PC-9 (cell line): ENCODE measurements at regions not wholly inside any gene's neighbourhood (a gene's known extent, or its start where the extent isn't known, plus 50 kb on each side); places are given as distances from the start of the nearest gene placed in this dataset.

Experiments
- BruUV-seq: library from RNA; stranded (reverse); fragments of 400-500 nt; replicated peaks from 2 replicates; lab custom pipeline; 2021; lab: Mats Ljungman, UMichigan
- CTCF ChIA-PET: fragments of 300-600 bp; sonication (Branson Sonifier 250); formaldehyde crosslinking; loops from one replicate; lab custom pipeline; 2022; ENCODE audit warnings: antibody characterized with exemption; lab: Charles Lee
- POLR2A ChIA-PET: fragments of 300-600 bp; sonication (Branson Sonifier 250); formaldehyde crosslinking; loops from one replicate; lab custom pipeline; 2022; ENCODE audit warnings: antibody characterized with exemption; ENCODE audit not compliant: unreplicated experiment; lab: Charles Lee
- DNase-seq, 2 experiments: peaks; one replicate each; pipeline versions ENCODE4 v3.0.0 to v3.0.0-alpha.2; 2015 to 2022; ENCODE audit warnings: mixed read lengths in 1 of 2
- H2AFZ ChIP-seq: fragments of 200-600 bp; sonication (generic); 2 replicates; pipeline ENCODE4 v1.8.1; 2017; ENCODE audit warnings: antibody characterized with exemption
- H3F3A ChIP-seq: fragments of 200-600 bp; sonication (generic); 2 replicates; pipeline ENCODE4 v1.8.1; 2017; ENCODE audit warnings: antibody characterized with exemption, mild to moderate bottlenecking, low read depth; ENCODE audit not compliant: insufficient read depth
- H3K27ac ChIP-seq: fragments of 200-600 bp; sonication (generic); 2 replicates; pipeline ENCODE4 v1.6.1; 2016; ENCODE audit warnings: mixed run types
- H3K27me3 ChIP-seq: fragments of 200-600 bp; sonication (generic); 2 replicates; pipeline ENCODE4 v1.6.1; 2016; ENCODE audit warnings: low read depth, mixed run types; ENCODE audit not compliant: insufficient read depth
- H3K36me3 ChIP-seq: fragments of 200-600 bp; sonication (generic); 2 replicates; pipeline ENCODE4 v1.6.1; 2016; ENCODE audit warnings: low read depth, mixed run types
- H3K4me1 ChIP-seq: fragments of 200-600 bp; sonication (generic); replicated peaks from 2 replicates; pipeline ENCODE4 v1.6.1; 2016; ENCODE audit warnings: mixed run types; ENCODE audit not compliant: insufficient read depth
- H3K4me2 ChIP-seq: fragments of 200-600 bp; sonication (generic); 2 replicates; pipeline ENCODE4 v1.6.1; 2017; ENCODE audit warnings: mixed run types
- H3K4me3 ChIP-seq: fragments of 200-600 bp; sonication (generic); 2 replicates; pipeline ENCODE4 v1.6.1; 2016; ENCODE audit warnings: mixed run types
- H3K79me2 ChIP-seq: fragments of 200-600 bp; sonication (generic); 2 replicates; pipeline ENCODE4 v1.6.1; 2017; ENCODE audit warnings: low read depth, mixed run types
- H3K9me2 ChIP-seq: fragments of 200-600 bp; sonication (generic); 2 replicates; pipeline ENCODE4 v1.8.1; 2017; ENCODE audit warnings: mild to moderate bottlenecking; ENCODE audit not compliant: insufficient read depth
- H3K9me3 ChIP-seq: fragments of 200-600 bp; sonication (generic); 2 replicates; pipeline ENCODE4 v1.8.1; 2016; ENCODE audit warnings: low read depth; ENCODE audit not compliant: insufficient read depth
- H4K20me1 ChIP-seq: fragments of 200-600 bp; sonication (generic); 2 replicates; pipeline ENCODE4 v1.8.1; 2017; ENCODE audit not compliant: insufficient read depth
- CTCF ChIP-seq: fragments of 200-600 bp; sonication (generic); conservative IDR thresholded peaks from 2 replicates; pipeline ENCODE4 v1.6.1; 2017; ENCODE audit warnings: mixed run types, antibody characterized with exemption, mild to moderate bottlenecking, moderate library complexity
- EZH2 ChIP-seq: fragments of 200-600 bp; sonication (generic); IDR thresholded peaks from 2 replicates; pipeline ENCODE4 v1.8.0; 2017; ENCODE audit warnings: antibody characterized with exemption, low read depth
- intact Hi-C: fragments of 100-400 bp; cut with micrococcal nuclease; formaldehyde crosslinking; loops from one replicate; pipeline ENCODE4 v1.10.0; 2022; ENCODE audit not compliant: unreplicated experiment

- no peaks in the 10 kb centered on the region for H4K20me1 ChIP-seq
- ChIA-PET POLR2A (interaction anchor here (0.6 to 0.7 kb wide), 5 partner anchors 117 to 552 kb away, joined by 3 to 4 read pairs (median 3); no protein-coding TSS in a partner anchor), CTCF (no interaction called here)
- no peaks in the 10 kb centered on the region for H3K9me2 ChIP-seq
- no peaks in the 10 kb centered on the region for H3K79me2 ChIP-seq
- no peaks in the 10 kb centered on the region for H3K27me3 ChIP-seq
- peak overlapping the region; percentile 53 for H3K4me2 ChIP-seq
- TF ChIP-seq CTCF (no peak), EZH2 (no peak)
- H2AFZ ChIP-seq: no peak overlapping the region
- peaks cover 28% of the 10 kb centered on the region for H3K4me1 ChIP-seq
- intact Hi-C loops: loop anchor here (1.0 to 10.0 kb wide), 5 partner anchors 117 to 438 kb away; no protein-coding TSS in a partner anchor
- no peak overlapping the region for H3K4me3 ChIP-seq
- peaks cover 16% of the 10 kb centered on the region for H3K9me3 ChIP-seq
- H3F3A ChIP-seq: peaks cover 20% of the 10 kb centered on the region
- no TSS peak for BruUV-seq
- peak; percentile 44 to 95 for DNase-seq
- no peaks in the 10 kb centered on the region; the same call in 1 of the 2 replicates for H3K36me3 ChIP-seq
- peak overlapping the region; percentile 93 for H3K27ac ChIP-seq
These were observed 217.8 kb upstream of the SEMA3A start for GRCh38 chr7:84412161-84412969.

GRCh38 chr7:84399661-84400060 is 205.1 kb upstream of the SEMA3A start:
- no peak overlapping the region for H3K4me2 ChIP-seq
- ChIA-PET POLR2A (no interaction called here), CTCF (no interaction called here)
- H3K9me2 ChIP-seq: no peaks in the 10 kb centered on the region
- H3K4me1 ChIP-seq: no peaks in the 10 kb centered on the region
- no peak overlapping the region for H3K27ac ChIP-seq
- no peak overlapping the region for H3K4me3 ChIP-seq
- no peaks in the 10 kb centered on the region for H3K27me3 ChIP-seq
- no peaks in the 10 kb centered on the region for H3K36me3 ChIP-seq
- no peak overlapping the region for H2AFZ ChIP-seq
- TF ChIP-seq CTCF (no peak), EZH2 (no peak)
- no peaks in the 10 kb centered on the region for H3K79me2 ChIP-seq
- H4K20me1 ChIP-seq: no peaks in the 10 kb centered on the region
- no peak for DNase-seq
- no TSS peak for BruUV-seq
- H3F3A ChIP-seq: no peaks in the 10 kb centered on the region
- intact Hi-C loops: no loop called here
- H3K9me3 ChIP-seq: peaks cover 4% of the 10 kb centered on the region; the same call in 1 of the 2 replicates

GRCh38 chr7:84394219-84394618 is 199.6 kb upstream of the SEMA3A start:
- H3K9me2 ChIP-seq: no peaks in the 10 kb centered on the region
- intact Hi-C loops: no loop called here
- no peaks in the 10 kb centered on the region for H3K27me3 ChIP-seq
- H3F3A ChIP-seq: no peaks in the 10 kb centered on the region
- TF ChIP-seq EZH2: no peak
- TF ChIP-seq CTCF: no peak
- H3K27ac ChIP-seq: no peak overlapping the region
- CTCF ChIA-PET: no interaction called here
- no peaks in the 10 kb centered on the region for H3K79me2 ChIP-seq
- H4K20me1 ChIP-seq: no peaks in the 10 kb centered on the region
- H3K4me3 ChIP-seq: no peak overlapping the region
- no peaks in the 10 kb centered on the region for H3K36me3 ChIP-seq
- H3K4me1 ChIP-seq: no peaks in the 10 kb centered on the region
- no peak overlapping the region for H2AFZ ChIP-seq
- no peaks in the 10 kb centered on the region for H3K9me3 ChIP-seq
- no TSS peak for BruUV-seq
- no peak for DNase-seq
- POLR2A ChIA-PET: interaction anchor here (0.6 kb wide), 1 partner anchor 523 kb away, joined by 11 read pairs; no protein-coding TSS in a partner anchor
- no peak overlapping the region for H3K4me2 ChIP-seq
